ENCODE measurements at regions not wholly inside any gene's neighbourhood (a gene's known extent, or its start where the extent isn't known, plus 50 kb on each side); places are given as distances from the start of the nearest gene placed in this dataset.

GRCh38 chr4:122512430-122512829, 55.9 kb upstream of the IL2 start:
- no peak for DNase-seq (ENCODE audit: low spot score)

GRCh38 chr4:122508083-122508482, 51.6 kb upstream of the IL2 start:
- no peak for DNase-seq (ENCODE audit: low spot score)

Data from globus pallidus (tissue), 1 donor.